GM19351 (cell line): ENCODE measurements at regions not wholly inside any gene's neighbourhood (a gene's known extent, or its start where the extent isn't known, plus 50 kb on each side); places are given as distances from the start of the nearest gene placed in this dataset.
"Not testable (repeated sequence)": the region's sequence is repeated elsewhere in the genome, so short reads cannot be mapped to it uniquely, and the experiment has no call there.

Experiments used
- ATAC-seq: cut with Tn5 transposase; IDR thresholded peaks from one replicate; pipeline ENCODE4 v1.9.1; 2021; ENCODE audit warnings: mild to moderate bottlenecking, moderate library complexity; ENCODE audit not compliant: unreplicated experiment

DNA sequence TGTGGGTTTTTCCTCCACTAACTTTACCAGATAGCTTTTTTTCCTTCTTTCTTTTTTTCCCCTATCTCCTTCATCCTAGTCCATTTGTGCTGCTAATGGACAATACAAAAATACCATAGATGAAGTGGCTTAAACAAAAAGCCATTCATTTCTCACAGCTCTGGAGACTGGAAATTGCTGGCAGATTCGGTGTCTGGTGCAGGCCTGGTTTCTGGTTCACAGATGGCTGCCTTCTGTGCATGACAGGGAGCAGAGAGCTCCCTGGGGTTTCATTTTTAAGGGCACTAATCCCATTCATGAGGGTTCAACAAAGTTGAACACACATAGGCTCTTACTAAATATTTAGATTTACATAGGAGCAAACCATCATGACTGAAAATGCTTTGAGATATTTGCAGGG, 467.4 kb downstream of the TYW1 start:
- ATAC-seq: no peak

DNA sequence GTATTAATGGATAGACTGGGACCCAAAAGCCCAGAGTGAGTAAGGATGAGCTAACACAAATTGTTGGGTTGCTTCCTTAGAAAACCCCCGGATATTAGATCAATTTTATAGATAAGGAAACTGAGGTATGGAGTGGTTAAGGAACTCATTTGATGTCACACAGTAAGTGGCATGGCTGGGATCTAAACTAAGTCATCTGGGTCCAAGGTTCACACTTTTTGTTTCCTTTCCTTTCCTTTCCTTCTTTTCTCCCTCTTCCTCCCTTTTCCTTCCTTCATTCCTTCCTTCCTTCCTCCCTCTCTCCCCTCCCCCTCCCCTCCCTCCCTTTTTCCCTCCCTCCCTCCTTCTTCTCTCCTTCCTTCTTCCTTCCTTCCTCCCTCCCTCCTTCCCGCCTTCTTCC, 469.5 kb downstream of the TYW1 start:
- no peak for ATAC-seq

DNA sequence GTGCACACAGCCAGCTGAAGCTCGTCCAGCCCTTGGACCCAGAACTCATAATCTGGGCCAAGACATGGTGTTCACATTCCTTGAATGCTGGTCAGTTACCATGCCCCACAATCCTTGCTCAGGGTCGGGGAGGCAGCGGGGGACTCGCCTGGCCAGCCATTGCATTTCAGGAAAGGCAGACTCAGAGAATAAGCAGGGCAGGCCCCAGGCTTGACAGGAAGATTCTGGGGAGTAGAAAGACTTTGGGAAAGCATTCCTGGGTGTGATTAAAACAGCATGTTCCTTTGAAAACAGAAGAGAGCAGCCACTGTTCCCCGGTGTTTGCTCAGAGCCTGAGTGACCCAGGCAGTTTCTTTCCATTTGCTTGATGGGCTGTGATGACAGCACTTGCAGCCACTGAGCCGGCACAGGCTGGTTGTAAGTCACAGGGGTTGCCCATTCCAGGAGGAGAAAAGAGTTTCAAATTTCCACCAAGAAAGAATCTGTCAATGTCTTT, 473.7 kb downstream of the TYW1 start:
- ATAC-seq: no peak

DNA sequence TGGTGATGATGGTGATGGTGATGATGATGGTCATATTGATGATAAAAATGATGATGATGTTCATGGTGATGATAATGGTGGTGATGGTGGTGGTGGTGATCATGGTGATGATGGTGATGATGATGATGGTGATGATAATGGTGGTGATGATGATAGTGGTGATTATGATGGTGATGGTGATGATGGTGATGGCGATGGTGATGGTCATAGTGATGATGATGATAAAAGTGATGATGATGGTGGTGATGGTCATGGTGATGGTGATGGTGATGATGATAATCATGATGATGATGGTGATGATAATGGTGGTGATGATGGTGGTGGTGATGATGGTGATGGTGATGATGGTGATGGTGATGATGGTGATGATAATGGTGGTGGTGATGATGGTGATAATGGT, 478.7 kb downstream of the TYW1 start:
- no peak for ATAC-seq

DNA sequence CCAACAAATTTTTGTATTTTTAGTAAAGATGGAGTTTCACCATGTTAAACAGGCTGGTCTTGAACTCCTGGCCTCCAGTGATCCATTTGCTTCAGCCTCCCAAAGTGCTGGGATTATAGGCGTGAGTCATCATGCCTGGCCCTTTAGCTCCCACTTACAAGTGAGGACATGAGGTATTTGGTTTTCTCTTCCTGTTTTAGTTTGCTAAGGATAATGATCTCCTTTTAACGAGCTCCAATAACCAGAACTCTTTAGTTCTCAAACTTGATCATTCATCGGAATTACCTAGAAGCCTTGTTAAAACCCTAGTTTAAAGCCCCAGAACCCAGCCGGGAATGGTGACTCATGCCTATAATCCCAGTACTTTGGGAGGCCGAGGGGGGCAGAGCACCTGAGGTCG, 481.4 kb downstream of the TYW1 start:
- ATAC-seq: no peak

DNA sequence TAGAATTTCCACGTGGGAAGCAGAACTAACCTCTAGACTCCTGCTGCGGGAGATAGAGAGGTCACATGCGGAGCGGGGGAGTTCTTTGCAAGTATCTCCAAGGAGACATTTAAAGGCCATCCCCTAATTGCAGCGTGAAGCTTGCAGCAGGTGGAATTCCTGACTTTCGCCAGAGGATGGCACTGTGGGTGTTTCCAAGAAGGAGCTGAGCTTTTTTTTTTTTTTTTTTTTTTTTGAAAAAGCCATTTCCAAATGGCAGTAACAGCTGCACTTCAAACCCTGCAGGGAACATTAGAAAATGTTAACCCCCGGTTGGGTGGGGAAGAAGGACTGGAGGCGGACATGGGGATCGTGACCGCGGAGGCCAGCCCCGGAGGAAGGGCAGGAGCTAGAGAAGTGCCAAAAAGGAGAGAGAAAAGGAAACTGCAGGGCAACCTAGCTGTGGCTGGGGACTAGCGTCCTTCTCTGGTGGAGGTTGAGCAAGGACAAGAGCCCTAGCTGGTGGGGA, 487.7 kb downstream of the TYW1 start:
- no peak for ATAC-seq

DNA sequence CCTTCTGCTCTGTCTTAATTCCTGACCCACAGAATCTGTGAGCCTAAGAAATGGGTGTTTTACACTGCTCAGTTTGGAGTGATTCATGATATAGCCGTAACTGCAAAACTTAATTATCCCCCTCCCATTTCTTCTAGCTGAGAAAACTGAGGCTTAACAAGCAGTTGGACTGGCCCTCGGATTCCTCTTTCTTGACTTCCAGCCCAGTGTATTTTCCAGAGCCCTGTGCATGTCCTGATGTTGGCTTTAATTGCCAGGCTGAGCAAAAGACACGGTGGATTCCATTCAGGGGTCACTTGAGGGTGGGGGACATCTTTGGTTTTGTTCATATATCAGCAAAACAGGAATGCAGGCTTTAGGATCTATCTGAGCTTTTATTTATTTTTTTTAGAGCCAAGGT, 489.8 kb downstream of the TYW1 start:
- ATAC-seq: no peak

DNA sequence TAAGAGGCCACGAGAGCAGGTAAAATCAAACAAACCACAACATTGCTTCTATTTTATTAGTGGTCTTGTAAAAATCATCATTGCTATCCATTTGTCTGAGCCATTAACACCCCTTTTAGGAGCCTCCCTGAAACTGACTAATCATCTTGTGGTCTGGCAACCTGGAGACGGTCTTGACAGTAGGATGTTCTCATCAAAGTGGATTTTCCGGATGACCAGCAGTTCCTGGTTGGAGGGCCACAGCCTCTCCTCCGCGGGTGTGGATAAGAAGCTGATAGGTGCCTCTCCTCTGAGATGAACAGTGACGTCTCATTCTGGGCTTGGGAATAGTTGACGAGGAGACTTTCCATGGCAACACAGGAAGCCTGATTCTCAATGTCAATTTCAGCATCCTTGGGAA, 490.7 kb downstream of the TYW1 start:
- ATAC-seq: no peak

DNA sequence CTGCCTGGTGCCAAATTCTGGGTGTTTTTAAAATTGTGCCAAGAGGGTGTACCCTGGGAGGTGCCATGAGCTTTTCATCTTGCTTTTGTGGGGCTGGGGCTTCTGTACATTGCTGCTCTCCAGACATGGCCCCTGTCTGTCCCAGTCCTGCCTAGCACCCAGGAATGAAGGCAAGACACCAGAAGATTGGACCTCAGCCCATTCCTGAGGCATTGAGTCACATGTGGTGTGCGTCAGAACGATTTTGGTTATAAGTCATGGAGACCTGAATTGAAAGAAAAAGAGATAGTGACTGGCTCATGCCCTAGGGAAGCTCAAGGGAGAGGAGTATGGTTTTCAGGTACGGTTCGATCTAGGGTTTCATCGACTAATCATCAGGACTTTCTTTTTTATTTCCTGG, 493.2 kb downstream of the TYW1 start:
- no peak for ATAC-seq

DNA sequence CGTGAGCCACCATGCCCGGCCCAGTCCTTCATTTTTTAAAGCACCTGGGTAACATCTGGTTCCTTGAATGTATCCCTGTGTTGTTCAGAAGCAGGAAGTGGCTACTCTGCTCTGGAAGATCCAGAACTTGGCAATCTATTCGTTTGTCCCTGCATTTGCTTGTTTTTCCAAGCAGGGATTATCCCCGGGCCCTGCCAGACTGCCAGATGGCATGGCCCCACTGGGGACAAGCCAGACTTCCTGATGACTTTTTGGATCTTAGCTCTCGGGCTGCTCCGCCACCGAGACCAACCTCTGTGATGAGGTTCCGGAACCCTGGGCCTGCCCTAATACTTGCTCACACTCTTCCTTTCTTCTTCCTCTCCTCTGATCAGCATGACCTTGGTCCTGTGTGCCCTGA, 496.7 kb downstream of the TYW1 start:
- ATAC-seq: no peak

DNA sequence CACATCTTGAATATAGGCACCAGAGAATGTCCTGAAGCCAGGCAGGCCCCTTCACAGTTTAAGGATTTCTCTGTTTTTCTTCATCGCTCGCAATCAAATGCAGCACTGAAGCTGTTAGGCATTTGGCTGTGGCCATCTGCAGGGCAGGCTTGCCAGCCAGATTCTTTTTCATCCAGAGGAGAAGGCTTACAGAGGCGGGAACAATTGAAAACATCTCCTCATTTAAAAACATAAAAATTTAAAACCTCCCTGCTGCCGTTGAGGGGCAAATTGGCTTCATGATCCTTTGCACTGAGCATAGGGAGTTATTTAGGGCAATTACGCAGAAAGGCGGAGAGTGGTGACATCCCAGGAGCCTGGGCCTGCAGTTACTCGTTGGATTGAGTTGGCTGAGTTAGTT, 500.0 kb downstream of the TYW1 start:
- ATAC-seq: no peak

DNA sequence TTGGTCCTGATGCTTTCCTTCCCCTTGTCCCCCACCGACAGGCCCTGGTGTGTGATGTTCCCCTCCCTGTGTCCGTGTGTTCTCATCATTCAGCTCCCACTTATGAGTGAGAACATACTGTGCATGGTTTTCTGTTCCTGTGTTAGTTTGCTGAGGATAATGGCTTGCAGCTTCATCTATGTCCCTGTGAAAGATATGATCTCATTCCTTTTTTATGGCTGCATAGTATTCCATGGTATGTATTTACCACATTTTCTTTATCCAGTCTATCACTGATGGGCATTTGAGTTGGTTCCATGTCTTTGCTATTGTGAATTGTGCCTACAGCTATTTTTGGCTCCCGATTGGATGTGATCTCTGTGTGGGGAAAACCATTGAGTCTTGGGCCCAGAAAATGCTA, 501.3 kb downstream of the TYW1 start:
- not testable (repeated sequence) for ATAC-seq

DNA sequence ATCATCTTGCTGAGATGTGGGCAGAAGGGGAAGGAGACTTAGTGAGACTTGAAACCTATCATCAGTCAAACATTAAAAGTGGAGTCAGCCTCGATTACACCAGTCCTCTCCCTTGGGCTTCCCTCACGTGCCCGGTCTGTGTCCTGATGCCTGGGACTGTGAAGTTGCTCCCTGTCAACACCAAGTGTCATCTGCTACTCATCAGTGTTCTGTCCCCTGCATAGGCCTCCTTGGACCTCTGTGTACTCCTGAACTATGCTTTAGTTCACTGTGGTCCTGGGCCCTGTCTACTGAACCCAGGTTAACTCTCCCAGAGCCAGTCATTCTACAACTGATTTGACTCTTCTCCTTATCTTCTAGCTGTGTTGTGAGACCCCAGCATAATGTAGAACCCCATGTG, 506.3 kb downstream of the TYW1 start:
- ATAC-seq: no peak

DNA sequence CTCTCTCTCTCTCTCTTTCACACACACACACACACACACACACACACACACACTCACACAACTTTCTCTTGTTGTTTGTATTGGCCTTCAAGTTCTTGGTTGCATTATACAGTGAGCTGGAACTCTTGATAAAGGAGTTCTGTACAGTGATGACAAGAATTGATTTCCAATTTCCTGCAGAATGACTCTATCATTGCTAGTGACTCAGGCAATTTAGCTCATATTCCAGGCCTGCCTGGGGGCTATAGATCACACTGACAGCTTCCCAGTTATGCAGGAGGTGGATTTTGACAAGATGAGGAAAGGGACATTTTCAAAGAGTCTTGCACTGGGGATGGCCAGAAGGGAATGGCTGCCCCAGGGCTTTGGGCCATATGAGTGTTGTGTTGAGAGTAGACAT, 508.8 kb downstream of the TYW1 start:
- no peak for ATAC-seq

DNA sequence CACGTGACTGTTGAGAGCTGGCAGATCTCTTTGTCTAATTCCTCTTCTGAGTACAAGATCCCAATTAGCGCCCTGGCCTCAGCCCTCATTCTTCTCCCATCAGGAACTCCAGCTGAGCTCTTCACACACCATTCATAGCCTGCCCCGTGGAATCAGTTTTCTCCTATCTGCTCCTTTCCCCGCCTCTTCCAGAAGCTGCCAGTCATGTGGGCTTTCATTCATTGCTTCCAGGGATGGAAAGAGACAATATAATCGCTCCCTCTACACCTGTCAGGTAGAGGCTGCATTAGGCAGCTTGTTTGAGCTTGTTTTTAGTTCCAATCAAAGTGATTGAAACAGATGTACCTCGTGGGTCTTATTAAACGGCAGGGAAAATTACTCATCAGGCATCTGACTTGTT, 515.8 kb downstream of the TYW1 start:
- ATAC-seq: no peak

DNA sequence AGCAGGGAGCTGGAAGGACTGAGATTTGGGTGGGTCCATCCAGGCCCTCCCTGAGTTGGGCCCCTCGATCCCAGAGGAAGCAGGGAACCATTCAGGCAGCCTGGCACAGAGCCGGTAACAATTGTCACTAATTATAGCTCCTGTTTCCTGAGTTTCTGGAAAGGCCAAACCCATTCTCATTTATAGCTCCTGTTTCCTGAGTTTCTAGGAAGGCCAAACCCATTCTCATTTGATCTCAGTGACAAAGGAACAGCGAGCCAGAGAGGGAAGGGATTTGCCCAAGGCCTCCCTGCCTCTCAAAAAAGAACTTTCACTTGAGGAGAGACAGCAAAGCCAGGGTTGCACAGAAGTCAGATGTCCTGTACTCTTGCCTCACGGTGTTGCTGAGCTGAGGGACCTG, 521.9 kb downstream of the TYW1 start:
- no peak for ATAC-seq

DNA sequence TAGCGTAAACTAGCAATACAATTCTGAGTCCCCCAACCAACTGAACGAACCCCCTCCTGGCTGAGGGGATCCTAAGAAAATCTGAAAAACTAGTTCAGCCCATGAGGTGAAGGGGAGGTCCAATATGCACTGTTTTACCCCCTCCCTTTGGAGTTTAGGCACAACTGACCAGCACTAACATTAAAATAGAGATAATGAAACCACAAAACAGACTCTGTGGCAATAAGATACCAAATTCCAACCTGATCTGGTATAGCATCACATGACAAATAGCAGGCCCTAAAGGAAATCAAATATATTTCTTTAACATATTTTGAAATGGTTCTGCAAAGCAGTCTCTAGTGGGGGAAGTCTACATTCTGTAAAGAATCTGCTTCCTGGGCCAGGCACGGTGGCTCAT, 522.5 kb downstream of the TYW1 start:
- ATAC-seq: no peak

DNA sequence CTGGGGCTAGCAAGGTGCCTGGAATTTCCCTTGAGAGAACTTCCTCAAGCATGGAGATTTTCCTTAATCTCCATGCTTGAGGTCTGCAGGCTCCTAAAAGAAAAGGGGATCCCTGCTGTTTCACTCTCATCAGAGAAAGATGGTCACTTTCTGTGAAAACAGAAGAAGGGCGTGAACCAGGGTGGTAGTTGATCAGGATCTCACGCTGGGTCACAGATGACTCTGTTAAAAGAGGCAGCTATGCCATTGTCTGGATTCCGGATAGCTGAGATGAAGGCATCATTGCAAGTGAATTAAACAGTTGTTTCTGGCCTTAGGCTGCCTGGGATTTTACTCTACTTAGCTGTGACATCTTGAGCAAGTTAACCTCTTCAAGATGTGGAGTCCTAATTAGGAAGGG, 525.9 kb downstream of the TYW1 start:
- ATAC-seq: no peak

DNA sequence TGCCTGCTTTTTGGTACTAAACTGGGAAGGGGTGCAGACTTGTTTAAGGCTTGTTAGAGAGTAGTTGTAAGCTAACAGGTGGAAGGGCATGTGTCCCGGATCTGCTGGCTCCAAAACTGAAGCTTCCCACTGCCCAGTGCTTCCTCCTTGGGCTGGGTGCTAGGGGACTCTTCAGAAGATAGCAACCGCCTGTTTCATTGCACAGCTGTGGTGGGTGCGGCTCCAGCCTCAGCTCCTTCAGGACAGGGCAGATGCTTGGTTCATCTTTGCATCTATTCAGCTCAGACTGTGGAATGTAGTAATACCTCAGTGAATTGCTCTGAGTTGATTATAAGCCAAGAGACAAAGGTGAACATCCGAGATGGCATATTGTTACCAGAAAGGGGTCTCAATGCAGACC, 527.1 kb downstream of the TYW1 start:
- ATAC-seq: no peak

DNA sequence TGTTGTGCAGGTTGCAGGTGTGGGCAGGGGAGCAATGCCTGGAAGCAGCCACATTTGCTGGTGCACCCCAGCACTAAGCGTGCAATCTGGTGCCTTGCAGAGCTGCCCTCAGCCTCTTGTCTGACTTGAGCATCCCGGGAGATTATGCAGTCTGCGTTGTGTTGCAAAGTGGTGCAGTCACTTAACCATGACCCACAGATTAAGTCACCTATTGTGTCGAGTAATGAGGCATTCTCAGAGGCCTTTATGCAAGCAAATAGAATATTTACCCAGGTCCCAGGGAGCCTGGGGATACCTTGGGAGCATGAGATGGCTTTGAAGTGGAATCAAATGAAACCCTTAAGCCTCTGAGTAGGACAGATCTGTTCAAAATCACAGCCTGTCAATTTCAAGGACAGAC, 529.0 kb downstream of the TYW1 start:
- no peak for ATAC-seq

DNA sequence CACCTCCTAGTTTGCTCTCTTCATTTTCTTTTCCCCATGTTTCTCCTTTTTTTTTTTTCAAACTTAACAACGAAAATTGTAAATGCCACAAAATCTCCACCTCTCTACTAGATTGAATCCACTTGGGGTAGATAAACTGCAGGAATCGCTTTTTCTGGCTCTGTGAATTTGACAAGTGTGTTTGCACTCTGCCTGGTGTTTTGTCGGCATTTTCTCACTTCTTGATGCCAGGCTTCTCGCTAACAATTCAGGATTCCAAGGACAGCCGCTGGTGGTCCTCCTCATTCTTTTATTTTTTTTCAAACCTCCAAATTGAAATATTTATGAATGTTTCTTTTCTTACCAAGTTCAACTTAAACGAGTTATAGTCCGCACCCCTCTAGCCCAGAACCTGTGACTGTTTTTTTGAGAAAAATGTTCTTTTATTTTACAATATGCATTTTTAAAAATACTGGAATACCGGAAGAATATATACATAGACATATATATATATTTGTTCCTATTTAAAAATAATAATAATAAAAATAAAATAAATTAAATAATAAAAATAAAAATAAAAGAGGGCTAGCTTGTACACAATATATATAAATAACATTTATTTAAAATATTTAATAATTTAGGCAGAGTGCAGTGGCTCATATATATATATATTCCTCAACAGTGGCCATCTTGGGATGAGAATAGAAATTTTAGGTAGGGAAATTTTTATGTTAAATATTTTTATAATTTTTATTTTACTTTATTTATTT, 538.8 kb downstream of the TYW1 start:
- ATAC-seq: no peak

DNA sequence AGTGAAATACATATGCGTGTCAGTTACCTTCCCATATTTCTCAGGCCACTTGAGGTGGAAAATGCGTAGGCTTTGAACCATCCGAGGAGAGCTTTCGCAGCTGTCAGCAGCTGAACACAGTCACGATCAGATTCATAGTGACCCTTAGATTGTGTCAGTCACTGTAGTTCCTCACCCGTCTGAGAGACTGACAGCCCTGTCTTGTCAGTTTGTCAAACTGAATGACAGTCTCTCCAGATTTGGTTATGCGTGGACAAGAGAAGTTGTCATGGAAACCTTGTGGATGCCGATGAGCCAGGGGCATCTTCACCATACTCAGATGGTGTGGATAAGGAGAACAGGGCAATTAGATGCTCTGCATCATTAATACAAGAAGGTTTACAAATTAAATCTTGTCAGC, 546.3 kb downstream of the TYW1 start:
- no peak for ATAC-seq
